GM18520 (cell line): ENCODE measurements at regions not wholly inside any gene's neighbourhood (a gene's known extent, or its start where the extent isn't known, plus 50 kb on each side); places are given as distances from the start of the nearest gene placed in this dataset.
"Not testable (repeated sequence)": the region's sequence is repeated elsewhere in the genome, so short reads cannot be mapped to it uniquely, and the experiment has no call there.

ENCODE experiments used
- ATAC-seq: cut with Tn5 transposase; IDR thresholded peaks from one replicate; pipeline ENCODE4 v1.9.1; 2021; ENCODE audit not compliant: unreplicated experiment

DNA sequence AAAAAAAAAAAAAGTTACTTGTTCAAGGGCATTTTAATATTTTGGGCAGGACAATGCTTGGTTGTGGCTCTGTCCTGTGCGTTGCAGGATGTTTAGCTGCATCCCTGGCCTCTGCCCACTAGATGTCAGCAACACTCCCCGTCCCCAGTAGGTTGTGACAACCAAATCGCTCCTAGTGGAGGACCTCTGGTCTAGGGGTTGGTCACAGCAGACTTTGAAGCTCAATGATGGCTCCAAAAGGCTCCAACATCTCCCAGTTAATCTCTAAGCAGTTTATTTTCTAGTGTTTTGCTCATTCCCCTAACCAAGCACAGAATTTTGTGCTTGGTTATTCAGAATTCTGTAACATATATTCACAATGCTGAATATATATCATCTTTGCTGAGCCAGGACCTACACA lies 67.0 kb downstream of the CHRNA1 start:
- peak; percentile 88 for ATAC-seq

DNA sequence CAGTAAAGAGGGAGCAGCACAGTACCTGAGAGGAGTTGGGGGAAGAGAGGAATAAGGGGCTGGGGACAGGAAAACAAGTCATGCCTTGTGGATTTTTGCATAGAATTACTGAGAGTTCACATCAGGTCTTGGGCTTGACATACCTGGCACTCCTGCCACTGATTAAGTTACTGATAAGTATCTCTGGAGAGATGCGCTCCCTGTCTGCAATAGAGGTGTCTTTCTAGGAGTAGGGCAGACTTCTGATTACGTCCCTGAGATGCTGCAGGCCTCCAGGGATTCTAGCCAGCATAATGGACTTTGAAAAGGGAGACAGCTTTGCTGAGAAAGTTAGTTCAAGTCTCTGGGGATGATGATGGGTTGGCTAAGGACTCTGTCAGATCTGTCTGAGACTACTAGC lies 69.4 kb downstream of the CHRNA1 start:
- no peak for ATAC-seq

DNA sequence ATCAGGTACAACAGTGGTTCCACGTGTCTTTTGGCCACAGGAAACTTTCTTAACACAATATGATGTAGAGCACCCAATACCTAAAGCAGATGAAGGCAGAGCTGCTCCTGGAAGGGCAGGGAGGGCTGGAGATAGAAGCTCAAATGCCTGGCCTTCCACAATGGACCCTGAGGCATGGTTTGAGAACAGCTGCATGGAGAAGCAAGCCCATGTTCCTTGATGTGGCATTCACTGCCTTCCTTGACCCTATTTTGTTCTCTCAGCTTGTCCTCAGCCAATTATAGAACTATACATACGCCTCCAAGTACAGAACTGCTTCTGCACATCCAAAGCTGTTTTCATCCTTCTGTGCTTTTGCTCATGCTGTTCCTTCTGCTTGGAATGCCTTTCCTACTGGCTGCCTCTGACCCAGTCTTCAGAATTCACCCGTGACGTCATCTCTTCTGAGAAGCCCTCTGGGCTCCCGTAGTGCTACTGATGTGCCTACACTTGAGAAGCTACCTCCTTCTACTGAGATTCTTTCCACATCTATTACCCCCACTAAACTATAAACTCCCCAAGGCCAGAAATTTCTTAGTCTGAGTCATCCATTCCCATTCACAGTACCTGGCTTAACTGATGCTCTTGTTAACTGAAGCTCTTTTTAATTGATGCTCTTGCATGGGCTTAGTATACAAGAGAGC lies 69.9 kb downstream of the CHRNA1 start:
- no peak for ATAC-seq

DNA sequence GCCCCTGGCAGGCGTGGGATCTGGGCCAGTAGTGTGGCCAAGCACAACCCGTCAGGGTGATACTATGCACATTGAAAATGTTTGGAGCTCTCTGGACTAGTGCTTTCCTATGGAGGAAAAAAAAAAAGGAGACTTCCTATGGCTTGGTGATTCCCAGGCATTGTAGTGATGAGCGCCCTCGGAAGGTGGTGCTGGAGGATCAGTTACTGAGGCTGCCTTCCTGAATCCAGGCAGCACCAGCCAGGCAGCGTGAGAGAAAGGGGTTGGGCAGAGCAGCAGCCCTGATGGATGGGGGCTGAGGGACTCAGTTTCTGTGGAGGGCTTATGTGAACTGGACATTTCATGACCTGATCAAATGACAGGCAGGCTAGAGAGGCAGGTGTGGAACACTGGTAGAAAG lies 70.9 kb downstream of the CHRNA1 start:
- ATAC-seq: no peak

DNA sequence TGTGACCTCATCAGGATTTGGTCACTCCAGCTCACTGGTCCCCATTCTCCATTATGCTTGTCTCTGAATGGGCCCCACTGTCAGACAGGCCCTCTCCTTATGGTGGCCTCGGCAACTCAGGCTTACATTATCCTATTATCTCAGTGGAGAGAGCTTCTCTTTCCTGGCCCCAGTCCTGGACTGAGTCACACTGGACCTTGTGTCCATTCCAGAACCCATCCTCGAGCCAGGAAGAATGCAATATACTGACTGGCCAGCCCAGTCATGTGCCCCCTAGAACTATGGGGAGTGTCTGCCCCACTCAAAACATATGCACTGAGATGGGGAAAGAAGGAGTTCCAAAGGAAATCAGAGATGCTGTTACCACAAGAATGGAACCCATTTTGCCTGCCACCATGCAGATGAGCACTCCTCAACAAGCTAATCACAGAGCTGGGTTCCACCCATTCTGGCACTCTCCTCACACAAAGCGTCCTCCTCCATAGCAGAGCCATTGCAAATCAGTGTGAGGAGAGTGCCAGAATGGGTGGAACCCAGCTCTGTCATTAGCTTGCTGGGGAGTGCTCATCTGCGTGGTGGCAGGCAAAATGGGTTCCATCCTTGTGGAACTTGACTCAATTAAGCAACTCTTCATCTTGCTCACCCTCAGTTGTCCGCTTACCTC lies 71.9 kb downstream of the CHRNA1 start:
- no peak for ATAC-seq

DNA sequence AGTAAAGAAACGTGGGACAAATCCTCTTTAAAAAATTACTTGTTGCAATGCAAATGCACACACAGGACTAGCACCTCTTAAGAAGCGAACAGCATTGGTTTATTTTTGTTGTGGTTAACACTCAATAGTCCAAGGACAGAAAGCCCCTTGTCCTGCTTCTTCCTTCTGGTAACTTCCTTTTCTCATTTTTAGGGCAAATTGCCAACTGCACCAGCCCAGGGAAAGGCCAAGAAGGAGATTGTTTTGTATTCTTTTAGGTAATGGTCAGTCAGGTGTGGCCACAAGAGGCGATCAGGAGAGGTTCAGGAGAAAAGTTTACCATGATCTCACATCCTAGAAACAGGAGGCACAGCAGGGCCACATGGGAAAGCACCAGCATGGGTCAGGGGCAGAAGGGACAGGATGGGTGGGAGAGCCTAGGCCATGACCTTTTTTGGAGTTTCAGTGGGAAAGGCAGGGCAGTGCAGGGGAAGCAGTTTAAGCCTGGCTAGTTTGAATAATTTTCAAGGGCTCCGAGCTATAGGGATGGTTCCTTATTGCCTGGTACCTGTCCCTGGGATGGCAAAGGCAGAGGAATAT lies 73.0 kb downstream of the CHRNA1 start:
- ATAC-seq: no peak

DNA sequence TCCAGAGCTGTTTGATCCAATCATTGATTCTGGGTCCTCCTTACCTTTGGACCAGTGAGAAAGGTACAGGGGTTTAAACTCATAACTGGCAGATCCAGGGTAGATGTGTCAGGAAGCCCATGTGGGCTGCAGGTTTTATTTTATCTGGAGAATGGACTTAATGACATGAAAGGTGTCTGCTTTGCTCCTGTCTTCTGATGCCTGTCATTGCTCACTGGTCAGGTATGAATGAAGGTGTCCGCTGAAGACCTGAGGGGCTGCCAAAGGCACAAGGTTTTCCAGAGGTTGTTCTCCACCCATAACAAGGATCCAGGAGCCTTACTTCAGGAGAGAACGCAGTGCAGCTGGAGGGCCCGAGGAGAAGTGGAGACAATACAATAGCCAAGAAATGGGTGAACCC lies 74.2 kb downstream of the CHRNA1 start:
- no peak for ATAC-seq

DNA sequence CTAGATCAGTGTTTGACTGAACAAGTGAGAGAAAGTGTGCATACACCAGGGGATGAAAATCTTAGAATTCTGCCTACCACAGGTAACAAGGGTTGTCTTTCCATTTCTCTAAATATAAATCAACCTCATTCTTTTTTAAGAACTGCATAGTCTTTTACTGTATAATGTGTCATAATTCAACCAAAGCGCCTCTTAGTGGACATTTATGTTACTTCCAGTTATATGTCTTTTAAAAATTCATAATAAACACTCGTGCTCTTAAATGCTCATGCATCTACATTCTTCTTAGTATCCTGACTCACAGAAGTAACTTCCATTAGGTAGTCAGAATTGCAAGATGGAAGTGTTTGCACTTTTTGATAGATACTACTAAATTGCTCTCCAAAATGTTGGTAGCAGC lies 76.2 kb downstream of the CHRNA1 start:
- ATAC-seq: no peak

DNA sequence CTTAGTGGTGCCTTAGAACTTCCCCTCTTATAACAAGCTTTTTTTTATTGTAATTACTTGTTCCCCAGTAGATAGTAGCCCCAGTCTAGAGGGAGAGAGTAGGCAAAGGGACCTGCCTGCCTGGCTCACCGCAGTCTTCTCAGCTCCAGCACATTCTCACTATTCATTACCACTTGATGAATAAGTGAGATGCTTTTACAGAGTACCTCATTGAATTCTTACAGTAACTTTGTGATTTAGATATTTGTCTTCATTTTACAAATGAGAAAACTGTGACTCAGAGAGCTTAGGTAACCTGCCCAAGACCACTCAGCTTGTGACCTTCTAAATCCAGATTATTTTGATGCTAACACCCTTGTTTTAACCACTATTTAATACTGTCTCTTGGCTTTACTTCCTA lies 77.8 kb downstream of the CHRNA1 start:
- ATAC-seq: no peak

DNA sequence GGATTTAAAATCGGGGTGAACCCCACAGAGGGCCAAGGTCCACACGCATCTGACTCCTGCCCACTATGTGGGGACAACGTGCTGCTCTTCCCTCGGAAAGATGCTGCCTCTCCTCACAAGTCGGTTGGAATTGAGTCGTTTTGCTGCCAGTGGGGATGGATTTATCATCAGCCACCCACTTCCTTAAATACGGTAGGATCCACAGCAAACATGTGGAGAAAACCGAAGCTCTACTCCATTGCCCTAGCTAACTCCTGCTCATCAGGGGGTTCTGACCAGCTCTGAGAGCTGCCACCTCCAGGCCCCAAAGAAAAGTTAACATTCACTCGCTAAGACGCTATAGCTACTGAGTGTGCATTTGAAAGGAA lies 80.9 kb downstream of the CHRNA1 start:
- ATAC-seq: no peak

DNA sequence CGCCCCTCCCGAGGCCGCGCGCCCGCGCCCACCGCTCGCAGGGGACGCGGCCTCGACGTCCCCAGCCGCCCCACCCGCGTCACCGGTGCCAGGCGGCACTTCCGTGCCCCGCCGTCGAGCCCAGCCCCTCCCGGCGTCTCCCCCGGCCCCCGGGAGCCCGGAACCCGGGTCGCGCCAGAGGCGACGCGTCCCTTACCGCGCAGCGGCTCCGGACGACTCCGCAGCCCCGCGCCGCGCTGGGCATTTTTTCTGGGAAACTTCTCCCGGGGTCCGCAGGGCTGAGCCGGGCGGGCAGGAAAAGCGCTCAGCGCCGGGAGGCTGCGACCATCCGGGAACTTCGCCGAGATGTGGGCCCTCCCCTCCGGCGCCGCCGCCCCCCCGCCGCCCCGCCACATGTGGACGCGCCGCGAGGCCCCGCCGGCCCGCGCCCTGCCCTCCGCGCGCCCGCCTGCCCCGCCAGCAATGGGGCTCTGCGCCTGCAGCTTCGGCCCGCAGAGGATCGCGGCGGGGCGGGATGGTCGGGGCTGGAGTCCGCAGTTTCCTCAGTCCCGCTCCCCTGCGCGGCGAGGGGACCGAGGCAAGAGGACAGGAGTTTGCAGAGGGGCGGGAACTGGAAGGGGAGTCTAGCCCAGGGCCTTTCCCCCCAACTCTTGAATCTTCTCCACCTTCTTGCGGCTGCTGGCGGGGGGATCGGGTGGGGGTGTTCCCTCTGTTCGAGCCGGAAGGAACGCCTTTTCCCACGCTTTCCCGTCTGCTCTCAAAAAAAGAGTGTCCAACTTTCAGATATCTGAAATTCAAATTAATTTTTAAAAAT lies 81.5 kb downstream of the CHRNA1 start:
- peak; percentile 33 for ATAC-seq

DNA sequence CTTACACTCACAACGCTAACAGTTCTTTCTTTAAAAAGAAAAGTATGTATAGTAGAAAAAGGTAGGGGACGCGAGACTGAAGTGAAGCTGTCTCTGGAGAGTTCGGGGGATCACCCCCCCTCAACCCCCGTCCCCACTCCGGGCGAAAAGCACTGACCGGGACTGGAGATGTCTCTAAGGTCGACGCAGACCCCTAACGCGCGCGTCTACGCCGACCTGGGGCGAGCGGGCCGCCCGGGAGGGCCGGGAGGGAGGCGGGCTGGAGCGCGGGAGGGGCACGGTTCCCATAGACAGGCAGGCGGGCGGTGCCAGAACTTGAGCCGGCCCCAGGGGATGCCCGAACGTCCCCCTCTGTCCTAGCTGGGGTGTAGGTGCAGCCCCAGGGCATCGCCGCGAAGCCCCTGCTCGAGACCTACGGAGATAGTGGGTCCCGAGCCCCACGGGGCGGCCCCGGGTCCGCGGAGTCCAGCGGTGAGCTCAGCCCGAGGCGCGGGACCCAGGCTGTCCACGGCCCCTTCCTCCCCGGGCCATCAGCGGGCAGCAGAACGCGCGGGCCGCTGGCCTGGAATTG lies 82.2 kb downstream of the CHRNA1 start:
- ATAC-seq: peak; percentile 13

DNA sequence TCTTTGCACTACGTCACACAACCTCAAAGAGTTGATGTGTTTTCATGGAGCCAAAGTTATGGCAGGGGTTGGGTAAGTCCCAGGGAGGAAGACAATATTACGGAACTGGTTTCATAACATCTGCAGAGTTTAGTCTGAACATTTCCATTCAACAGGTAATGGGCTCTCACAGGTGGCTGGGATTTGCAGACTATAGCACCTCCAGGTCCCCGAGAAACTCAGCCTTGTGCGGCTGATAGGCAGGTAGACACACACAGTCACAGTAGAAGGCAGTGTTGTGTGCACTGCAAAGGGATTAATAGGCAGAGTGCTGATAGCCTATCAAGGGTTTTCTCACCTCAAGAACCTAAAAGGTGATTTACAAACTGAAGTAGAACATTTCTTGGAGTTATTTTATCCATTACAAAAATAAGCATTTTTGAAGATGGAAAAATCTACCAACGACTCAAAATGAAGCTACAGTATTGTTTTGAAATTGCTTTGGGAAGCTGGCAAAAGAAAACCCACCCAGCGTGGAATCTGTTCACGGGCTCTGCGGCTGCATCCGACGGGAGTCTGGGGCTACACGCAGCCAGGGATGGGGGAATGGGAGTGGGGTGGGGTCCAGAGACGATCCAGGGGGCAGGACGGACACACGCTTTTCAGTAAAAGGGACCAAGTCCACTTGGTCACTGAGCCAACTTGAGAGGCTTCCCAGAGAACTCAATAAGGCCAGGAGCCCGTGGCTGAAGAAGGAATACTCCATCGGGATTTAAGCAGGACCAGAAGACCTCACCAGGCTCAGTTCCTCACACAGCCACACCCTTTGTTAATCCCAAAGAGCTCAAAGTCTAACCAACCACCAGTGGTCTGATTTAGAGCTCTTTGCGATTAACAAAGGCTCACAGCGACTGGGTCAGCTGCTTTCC lies 82.9 kb downstream of the CHRNA1 start:
- ATAC-seq: no peak

DNA sequence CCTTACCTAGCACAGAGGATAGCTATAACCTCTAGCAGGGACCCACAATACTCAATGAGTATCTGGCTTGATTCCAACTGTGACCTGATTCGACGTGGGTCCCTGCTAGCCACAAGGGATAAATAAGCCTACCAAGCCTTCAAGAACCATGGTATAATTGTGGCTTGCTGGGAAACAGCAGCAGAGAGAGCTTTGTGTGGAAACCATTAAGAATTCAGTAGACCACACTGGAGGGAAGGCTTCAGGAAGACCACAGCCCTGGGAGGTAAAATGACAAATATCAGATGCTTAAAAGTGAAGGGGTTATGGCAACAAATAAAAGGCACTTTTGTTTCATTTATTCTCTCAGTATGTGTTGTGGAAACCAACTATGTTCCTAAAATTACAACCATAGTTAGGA lies 82.6 kb upstream of the WIPF1 start:
- ATAC-seq: no peak

DNA sequence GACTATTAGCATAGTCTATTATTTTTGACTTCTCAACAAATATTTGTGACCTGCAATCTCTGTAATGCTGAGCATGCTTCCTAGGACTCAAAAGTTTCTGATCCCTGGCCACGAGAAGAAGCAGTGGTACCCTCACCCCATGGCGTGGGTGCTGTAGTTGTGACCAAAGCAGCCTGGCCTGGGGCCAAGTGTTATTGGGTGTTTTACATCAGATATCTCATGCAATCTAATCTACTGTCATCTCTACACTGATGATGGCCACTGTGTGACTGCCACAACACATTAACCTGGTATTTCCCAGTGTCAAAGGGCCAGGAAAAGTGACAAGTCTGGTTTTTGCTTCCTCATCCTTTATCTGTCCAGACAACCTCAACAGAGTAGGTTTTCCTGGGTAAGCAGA lies 80.8 kb upstream of the WIPF1 start:
- ATAC-seq: no peak

DNA sequence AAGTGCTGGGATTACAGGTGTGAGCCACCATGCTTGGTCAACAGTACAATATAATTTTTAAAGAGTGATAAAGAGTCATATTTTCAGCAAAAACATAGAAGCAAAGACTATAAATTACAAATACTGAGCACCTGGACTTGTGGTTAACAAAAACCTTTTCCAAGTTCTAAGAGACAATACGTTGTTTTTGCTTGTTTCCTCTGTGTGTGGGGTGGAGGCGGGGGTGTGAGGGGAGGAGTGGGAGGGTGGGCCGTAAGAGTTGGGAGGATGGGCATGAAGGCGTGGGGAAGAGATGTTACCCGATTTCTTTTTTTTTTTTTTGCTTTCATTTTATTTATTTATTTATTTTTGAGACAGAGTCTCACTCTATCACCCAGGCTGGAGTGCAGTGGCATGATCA lies 78.0 kb upstream of the WIPF1 start:
- no peak for ATAC-seq

DNA sequence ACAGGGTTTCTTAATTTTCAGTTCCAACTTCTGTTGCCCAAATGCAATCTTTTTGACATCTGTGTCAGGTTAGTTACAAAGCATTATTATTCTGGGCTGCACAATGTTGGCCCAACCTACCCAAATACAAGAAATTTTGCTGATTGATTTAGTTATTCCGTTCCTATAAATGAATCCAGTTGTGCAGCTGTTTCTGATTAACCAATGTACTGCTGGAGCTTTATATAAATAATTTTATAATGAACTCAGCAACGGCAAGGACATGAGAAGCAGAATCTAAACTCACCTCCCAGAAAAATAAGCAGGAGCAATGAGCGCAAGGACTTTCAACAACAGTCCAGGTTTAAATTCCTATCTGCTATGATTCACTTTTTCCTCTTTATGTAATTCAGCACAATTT lies 76.3 kb upstream of the WIPF1 start:
- no peak for ATAC-seq

DNA sequence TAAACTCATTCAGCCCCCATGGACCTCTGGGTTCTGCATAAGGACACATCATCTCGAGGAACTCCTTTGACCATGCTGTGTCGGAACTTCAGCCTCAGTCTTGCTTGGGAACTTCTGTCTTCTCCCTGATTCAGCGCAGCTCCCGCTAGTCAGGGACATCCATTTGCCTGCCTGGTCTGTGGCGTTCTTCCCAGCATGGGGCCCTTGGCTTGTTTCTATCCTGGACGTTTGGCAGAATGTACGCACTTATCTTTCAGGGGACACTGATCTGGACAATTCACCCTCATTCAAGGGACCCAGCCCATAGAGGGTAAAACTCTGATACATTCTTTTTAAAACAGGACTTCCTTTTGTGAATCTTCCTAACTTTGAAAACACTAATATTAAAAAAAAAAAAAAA lies 75.8 kb upstream of the WIPF1 start:
- no peak for ATAC-seq

DNA sequence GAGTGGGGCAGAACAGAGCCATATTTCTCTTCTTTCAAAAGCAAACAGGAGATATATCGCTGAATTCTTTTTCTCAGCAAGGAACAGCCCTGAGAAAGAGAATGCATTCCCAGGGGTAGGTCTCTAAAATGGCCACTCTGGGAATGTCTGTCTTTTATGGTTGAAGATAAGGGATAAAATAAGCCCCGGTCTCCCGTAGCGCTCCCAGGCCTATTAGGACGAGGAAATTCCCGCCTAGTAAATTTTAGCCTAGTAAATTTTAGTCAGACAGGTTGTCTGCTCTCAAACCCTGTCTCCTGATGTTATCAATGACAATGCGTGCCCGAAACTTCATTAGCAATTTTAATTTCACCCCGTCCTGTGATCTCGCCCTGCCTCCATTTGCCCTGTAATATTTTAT lies 73.9 kb upstream of the WIPF1 start:
- not testable (repeated sequence) for ATAC-seq

DNA sequence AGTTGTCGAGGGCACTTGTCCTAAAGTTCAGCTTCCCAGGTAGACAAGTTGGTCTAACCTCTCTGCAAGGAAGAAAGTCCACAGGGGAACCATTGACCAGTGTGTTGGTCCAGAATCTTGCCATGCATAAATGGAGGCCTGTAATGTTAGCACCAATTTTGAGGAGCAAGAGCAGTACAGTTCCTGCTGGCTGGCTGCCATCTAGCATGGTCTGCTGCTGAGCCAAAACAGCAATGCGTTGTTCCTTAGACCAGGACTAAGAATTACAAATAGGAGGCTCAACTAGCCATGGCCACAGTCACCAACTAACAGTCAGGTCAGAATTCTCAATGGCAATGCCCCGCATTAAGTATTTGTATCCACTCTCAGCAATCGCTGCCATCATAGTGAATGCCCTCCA lies 72.8 kb upstream of the WIPF1 start:
- no peak for ATAC-seq

DNA sequence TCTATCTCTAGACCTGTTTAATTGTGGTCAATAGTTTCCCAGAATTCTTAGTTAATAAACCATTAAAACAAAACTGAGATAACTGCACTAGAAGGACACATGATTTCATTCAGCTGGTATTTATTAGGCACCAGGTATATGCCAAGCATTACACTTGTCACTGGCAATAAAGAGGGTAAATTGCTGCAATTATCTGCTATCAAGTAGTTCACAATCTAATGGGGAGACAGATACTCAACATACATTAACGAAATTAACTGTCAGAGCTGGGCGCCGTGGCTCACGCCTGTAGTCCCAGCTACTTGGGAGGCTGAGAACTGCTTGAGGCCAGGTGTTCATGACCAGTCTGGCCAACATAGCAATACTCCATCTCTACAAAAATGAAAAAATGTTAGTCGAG lies 71.7 kb upstream of the WIPF1 start:
- no peak for ATAC-seq
